Lower leg skin (tissue), 4 donors: ENCODE measurements at regions not wholly inside any gene's neighbourhood (a gene's known extent, or its start where the extent isn't known, plus 50 kb on each side); places are given as distances from the start of the nearest gene placed in this dataset.

Source experiments
- DNase-seq, 2 donors: peaks; one replicate each; pipeline ENCODE4 v3.0.0-alpha.2; 2019; ENCODE audit warnings: low spot score in 2 of 2
- H3K4me3 ChIP-seq: fragments of 200-600 bp; sonication (generic); 2 replicates; pipeline ENCODE4 v1.5.1; 2017; ENCODE audit warnings: mild to moderate bottlenecking, low read depth; ENCODE audit not compliant: poor library complexity, severe bottlenecking
- POLR2A ChIP-seq, 2 donors: fragments of 450-650 bp; IDR thresholded peaks; one replicate each; pipeline ENCODE4 v1.6.1; 2016 to 2017; ENCODE audit warnings: antibody characterized with exemption in 2 of 2, mild to moderate bottlenecking in 1 of 2, moderate library complexity in 1 of 2
- WGBS, 2 donors: methylation state at CpG; one replicate each; pipeline ENCODE4 v1.1.5; 2018; 5-methylcytosine and 5-hydroxymethylcytosine counted together
- intact Hi-C: fragments of 100-400 bp; cut with DNase I; formaldehyde crosslinking; loops from one replicate; pipeline ENCODE4 v1.15.0; 2023; ENCODE audit warnings: low total_unique reads
- TF ChIP-seq, protein P1 (sequence below), 3 donors: fragments of 450-650 bp; IDR thresholded peaks; one replicate each; pipeline ENCODE4 v1.5.1; 2016; ENCODE audit warnings: antibody characterized with exemption in 3 of 3, mild to moderate bottlenecking in 3 of 3, moderate library complexity in 2 of 3

DNA sequence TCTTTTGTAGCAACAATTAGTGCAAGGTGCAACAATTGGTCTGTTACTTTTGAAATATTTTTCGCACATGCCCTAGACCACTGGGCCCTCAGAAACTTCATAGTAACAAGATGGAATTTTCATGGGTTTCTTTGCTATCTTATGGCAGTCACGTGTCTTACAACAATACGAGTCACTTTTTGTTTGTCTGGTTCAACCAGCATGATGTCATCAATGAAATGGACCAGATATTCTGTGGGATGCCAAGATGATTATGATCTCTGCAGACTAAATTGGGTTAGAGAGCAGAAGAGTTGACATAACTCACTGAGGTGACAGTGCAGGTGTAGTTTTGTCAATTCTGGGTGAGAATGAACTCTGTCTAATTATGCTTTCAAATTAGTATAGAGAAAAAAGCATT lies 239.6 kb upstream of the RIOK2 start:
- intact Hi-C loops: no loop called here
- DNase-seq: no peak
- 73 to 83% methylated on average over 3 of the region's 3 CpGs for WGBS, 2 donors
- TF ChIP-seq POLR2A (IDR thresholded peaks at IDR 0.05): no peak
- TF ChIP-seq, protein P1, sequence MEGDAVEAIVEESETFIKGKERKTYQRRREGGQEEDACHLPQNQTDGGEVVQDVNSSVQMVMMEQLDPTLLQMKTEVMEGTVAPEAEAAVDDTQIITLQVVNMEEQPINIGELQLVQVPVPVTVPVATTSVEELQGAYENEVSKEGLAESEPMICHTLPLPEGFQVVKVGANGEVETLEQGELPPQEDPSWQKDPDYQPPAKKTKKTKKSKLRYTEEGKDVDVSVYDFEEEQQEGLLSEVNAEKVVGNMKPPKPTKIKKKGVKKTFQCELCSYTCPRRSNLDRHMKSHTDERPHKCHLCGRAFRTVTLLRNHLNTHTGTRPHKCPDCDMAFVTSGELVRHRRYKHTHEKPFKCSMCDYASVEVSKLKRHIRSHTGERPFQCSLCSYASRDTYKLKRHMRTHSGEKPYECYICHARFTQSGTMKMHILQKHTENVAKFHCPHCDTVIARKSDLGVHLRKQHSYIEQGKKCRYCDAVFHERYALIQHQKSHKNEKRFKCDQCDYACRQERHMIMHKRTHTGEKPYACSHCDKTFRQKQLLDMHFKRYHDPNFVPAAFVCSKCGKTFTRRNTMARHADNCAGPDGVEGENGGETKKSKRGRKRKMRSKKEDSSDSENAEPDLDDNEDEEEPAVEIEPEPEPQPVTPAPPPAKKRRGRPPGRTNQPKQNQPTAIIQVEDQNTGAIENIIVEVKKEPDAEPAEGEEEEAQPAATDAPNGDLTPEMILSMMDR (IDR thresholded peaks at IDR 0.05): no peak
- H3K4me3 ChIP-seq: no peak overlapping the region

DNA sequence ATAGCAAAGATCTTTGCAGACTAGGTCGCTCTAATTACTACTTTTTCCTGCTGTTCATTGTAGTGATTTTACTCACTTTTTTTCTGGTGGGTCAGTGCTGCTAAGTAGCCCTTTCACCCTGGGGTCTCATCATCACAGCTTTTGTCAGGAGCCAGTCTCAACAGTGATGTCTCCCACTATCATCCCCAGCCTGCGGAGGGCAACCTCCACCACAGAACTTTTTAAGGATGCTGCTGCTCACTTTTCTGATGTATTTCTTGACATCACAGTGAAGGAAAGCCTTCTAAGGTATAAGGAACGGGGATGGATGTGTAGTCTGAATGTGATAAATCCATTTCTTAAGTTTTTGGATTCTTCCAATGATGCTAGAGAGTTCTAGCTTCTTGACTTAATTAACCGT lies 242.5 kb upstream of the RIOK2 start:
- intact Hi-C loops: no loop called here
- WGBS, 2 donors: 81 to 83% methylated on average over 4 of the region's 4 CpGs
- DNase-seq: no peak
- no peak overlapping the region for H3K4me3 ChIP-seq
- TF ChIP-seq POLR2A (IDR thresholded peaks at IDR 0.05): no peak
- TF ChIP-seq, protein P1 (IDR thresholded peaks at IDR 0.05): no peak

DNA sequence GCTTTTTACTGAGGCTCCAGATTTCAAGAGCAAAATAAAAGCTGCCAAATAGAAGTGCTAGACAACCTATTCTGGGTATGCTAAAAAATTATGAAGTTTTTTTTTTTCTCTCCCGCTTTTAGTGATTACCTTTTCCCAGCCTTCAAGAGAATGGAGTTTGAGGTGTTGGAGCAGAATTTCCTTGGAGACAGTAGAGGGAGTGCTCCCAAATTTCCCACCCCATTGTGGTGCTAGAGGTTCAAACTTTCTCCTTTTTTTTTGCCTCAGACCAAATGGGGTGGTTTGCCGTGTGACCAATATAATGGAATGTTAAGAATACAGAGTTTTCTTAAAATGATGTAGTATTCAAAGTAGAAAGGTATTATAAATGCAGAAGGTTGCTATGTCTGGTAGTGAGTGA lies 244.2 kb upstream of the RIOK2 start:
- TF ChIP-seq, protein P1 (IDR thresholded peaks at IDR 0.05): no peak
- TF ChIP-seq POLR2A (IDR thresholded peaks at IDR 0.05): no peak
- DNase-seq: no peak
- H3K4me3 ChIP-seq: no peak overlapping the region
- intact Hi-C loops: no loop called here
- 87 to 91% methylated on average over 2 of the region's 2 CpGs for WGBS, 2 donors

DNA sequence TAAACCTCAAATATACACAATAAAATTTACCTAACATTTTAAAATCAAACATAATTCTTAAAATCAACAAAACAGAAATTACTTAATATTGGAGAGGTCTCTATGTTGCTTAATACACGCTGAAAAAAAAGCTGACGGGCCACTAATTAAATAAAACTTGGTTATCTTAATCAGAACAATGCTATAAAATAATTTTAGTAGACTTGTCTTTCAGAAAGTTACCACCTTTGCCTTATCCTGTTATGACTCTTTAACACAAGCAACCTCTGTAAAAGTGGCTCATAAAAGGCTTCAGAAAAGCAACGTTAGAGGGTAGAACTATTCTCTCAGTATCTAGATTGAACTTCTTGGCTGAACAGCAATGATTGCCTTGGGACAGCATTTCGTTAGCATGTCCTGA lies 251.0 kb upstream of the RIOK2 start:
- TF ChIP-seq, protein P1 (IDR thresholded peaks at IDR 0.05): no peak
- TF ChIP-seq POLR2A (IDR thresholded peaks at IDR 0.05): no peak
- 64% methylated on average over 4 of the region's 4 CpGs for WGBS, 2 donors
- no peak overlapping the region for H3K4me3 ChIP-seq
- no peak for DNase-seq
- intact Hi-C loops: no loop called here

DNA sequence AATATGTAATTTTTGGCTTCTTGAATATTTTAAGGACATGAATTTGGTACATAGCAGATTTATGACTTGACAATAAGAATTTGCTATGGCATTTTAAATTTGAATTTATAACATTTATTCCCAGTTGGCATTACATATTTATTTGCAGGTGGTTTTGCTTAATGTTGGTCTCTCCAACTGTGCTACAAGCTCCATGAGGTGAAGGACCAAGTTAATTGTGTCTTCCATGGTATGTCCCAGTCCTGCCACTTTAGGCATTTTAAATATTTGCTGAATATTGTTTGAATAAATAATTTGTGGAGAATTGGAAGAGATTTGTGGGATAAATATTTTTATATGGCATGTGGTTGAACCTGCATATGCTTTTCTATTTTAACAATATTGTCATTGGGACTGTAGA lies 253.4 kb upstream of the RIOK2 start:
- no peak overlapping the region for H3K4me3 ChIP-seq
- no peak for DNase-seq
- TF ChIP-seq, protein P1 (IDR thresholded peaks at IDR 0.05): no peak
- no peak for TF ChIP-seq POLR2A (IDR thresholded peaks at IDR 0.05)
- intact Hi-C loops: no loop called here

- intact Hi-C loops: no loop called here
- no peak for DNase-seq
- WGBS, 2 donors: 84 to 90% methylated on average over 5 of the region's 5 CpGs
- TF ChIP-seq, protein P1 (IDR thresholded peaks at IDR 0.05): no peak
- TF ChIP-seq POLR2A (IDR thresholded peaks at IDR 0.05): no peak
- H3K4me3 ChIP-seq: no peak overlapping the region
Observed at GRCh38 chr5:97443740-97444139, 260.7 kb upstream of the RIOK2 start.
